WTC11 (cell line): ENCODE measurements at regions not wholly inside any gene's neighbourhood (a gene's known extent, or its start where the extent isn't known, plus 50 kb on each side); places are given as distances from the start of the nearest gene placed in this dataset.

ENCODE experiments used
- ATF6 ChIP-seq: sonication (generic); formaldehyde crosslinking; IDR thresholded peaks from 2 replicates; pipeline ENCODE4 v1.8.1; 2023; ENCODE audit warnings: mild to moderate bottlenecking, missing genetic modification reagents
- CREM ChIP-seq: sonication (generic); formaldehyde crosslinking; IDR thresholded peaks from 2 replicates; pipeline ENCODE4 v1.8.1; 2022; ENCODE audit warnings: mild to moderate bottlenecking, missing genetic modification reagents, moderate library complexity
- GRHL2 ChIP-seq: fragments of 250-450 bp; sonication (Bioruptor Pico); IDR thresholded peaks from 2 replicates; pipeline ENCODE4 v1.8.0; 2022; ENCODE audit warnings: mild to moderate bottlenecking, moderate library complexity; ENCODE audit not compliant: insufficient replicate concordance, severe bottlenecking
- HMGA2 ChIP-seq: fragments of 250-450 bp; sonication (Bioruptor Pico); IDR thresholded peaks from 2 replicates; pipeline ENCODE4 v1.4.0; 2021; ENCODE audit warnings: mild to moderate bottlenecking, moderate library complexity
- SOX15 ChIP-seq: fragments of 250-450 bp; sonication (Bioruptor Pico); IDR thresholded peaks from 2 replicates; pipeline ENCODE4 v1.9.0; 2021; ENCODE audit warnings: mild to moderate bottlenecking
- STAT6 ChIP-seq: sonication (generic); formaldehyde crosslinking; conservative IDR thresholded peaks from 2 replicates; pipeline ENCODE4 v1.8.1; 2023; ENCODE audit warnings: mild to moderate bottlenecking, low read depth, missing genetic modification reagents, moderate library complexity
- TEAD1 ChIP-seq: sonication (generic); formaldehyde crosslinking; IDR thresholded peaks from 2 replicates; pipeline ENCODE4 v1.8.0; 2022; ENCODE audit warnings: mild to moderate bottlenecking, missing genetic modification reagents
- ZBTB21 ChIP-seq: sonication (generic); formaldehyde crosslinking; IDR thresholded peaks from 2 replicates; pipeline ENCODE4 v1.8.1; 2023; ENCODE audit warnings: mild to moderate bottlenecking, missing genetic modification reagents, borderline replicate concordance
- ZNF232 ChIP-seq: sonication (generic); formaldehyde crosslinking; IDR thresholded peaks from 2 replicates; pipeline ENCODE4 v1.8.0; 2022; ENCODE audit warnings: mild to moderate bottlenecking, missing genetic modification reagents
- ZNF423 ChIP-seq: fragments of 250-450 bp; sonication (Bioruptor Pico); IDR thresholded peaks from 2 replicates; pipeline ENCODE4 v2.1.2; 2022; ENCODE audit warnings: mild to moderate bottlenecking, moderate library complexity
- TF ChIP-seq, protein P1 (sequence below): sonication (generic); formaldehyde crosslinking; IDR thresholded peaks from 2 replicates; pipeline ENCODE4 v1.8.0; 2022; ENCODE audit warnings: mild to moderate bottlenecking, missing genetic modification reagents
- TF ChIP-seq, protein P2 (sequence below): sonication (generic); formaldehyde crosslinking; IDR thresholded peaks from 2 replicates; pipeline ENCODE4 v1.8.1; 2022; ENCODE audit warnings: missing genetic modification reagents, borderline replicate concordance
- TF ChIP-seq, protein P3 (sequence below): fragments of 250-450 bp; sonication (Bioruptor Pico); IDR thresholded peaks from 2 replicates; pipeline ENCODE4 v1.9.0; 2021; ENCODE audit warnings: mild to moderate bottlenecking, borderline replicate concordance
- TF ChIP-seq, protein P4 (sequence below): sonication (generic); formaldehyde crosslinking; IDR thresholded peaks from 2 replicates; pipeline ENCODE4 v1.8.0; 2023; ENCODE audit warnings: mild to moderate bottlenecking, missing genetic modification reagents

DNA sequence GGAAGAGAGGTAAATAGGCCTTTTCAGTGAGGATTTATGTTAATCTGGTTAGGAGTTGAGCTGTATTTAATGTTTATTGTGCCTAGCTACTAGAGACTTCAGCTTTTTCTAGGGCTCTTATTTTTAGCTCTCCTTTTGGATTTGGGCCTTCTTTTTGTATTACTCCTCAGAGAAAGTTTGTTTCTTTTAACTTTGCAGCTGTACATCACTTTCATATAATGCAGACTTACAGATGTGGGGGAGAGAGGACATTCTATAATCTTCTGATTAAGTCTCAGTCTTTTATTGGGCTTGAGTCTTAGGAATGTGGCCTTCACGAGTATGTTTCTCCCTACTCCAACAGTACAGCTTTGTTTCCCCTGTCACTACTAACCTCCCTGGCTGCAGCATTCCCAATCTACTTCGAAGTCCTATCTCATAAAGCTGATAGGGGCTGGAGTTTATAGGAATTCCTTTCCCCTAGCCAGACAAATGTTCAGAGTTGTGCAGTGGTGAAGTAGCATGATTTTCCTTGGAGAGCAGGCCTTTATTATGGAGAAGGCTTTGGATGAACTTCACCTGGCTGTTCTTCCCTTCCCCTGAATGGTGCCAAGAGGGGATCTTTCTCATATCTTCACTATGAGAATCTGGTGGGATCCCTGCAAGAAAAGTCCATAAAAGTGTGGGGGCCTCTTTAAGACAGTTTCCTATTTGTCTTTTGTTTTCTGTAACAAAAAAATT, 82.2 kb upstream of the CBLB start (continued):
- no peak for TF ChIP-seq STAT6
- TF ChIP-seq, protein P1, sequence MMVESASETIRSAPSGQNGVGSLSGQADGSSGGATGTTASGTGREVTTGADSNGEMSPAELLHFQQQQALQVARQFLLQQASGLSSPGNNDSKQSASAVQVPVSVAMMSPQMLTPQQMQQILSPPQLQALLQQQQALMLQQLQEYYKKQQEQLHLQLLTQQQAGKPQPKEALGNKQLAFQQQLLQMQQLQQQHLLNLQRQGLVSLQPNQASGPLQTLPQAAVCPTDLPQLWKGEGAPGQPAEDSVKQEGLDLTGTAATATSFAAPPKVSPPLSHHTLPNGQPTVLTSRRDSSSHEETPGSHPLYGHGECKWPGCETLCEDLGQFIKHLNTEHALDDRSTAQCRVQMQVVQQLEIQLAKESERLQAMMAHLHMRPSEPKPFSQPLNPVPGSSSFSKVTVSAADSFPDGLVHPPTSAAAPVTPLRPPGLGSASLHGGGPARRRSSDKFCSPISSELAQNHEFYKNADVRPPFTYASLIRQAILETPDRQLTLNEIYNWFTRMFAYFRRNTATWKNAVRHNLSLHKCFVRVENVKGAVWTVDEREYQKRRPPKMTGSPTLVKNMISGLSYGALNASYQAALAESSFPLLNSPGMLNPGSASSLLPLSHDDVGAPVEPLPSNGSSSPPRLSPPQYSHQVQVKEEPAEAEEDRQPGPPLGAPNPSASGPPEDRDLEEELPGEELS (CRISPR knock-in tag), result no peak
- no peak for TF ChIP-seq ATF6
- TF ChIP-seq ZNF232 (CRISPR knock-in tag), result no peak
- TF ChIP-seq GRHL2 (CRISPR knock-in tag), result no peak
- no peak for TF ChIP-seq HMGA2 (CRISPR knock-in tag)
- no peak for TF ChIP-seq SOX15
- TF ChIP-seq ZNF423 (CRISPR knock-in tag), result no peak
- TF ChIP-seq, protein P2, sequence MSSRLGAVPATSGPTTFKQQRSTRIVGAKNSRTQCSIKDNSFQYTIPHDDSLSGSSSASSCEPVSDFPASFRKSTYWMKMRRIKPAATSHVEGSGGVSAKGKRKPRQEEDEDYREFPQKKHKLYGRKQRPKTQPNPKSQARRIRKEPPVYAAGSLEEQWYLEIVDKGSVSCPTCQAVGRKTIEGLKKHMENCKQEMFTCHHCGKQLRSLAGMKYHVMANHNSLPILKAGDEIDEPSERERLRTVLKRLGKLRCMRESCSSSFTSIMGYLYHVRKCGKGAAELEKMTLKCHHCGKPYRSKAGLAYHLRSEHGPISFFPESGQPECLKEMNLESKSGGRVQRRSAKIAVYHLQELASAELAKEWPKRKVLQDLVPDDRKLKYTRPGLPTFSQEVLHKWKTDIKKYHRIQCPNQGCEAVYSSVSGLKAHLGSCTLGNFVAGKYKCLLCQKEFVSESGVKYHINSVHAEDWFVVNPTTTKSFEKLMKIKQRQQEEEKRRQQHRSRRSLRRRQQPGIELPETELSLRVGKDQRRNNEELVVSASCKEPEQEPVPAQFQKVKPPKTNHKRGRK (CRISPR knock-in tag), result no peak
- TF ChIP-seq, protein P3, sequence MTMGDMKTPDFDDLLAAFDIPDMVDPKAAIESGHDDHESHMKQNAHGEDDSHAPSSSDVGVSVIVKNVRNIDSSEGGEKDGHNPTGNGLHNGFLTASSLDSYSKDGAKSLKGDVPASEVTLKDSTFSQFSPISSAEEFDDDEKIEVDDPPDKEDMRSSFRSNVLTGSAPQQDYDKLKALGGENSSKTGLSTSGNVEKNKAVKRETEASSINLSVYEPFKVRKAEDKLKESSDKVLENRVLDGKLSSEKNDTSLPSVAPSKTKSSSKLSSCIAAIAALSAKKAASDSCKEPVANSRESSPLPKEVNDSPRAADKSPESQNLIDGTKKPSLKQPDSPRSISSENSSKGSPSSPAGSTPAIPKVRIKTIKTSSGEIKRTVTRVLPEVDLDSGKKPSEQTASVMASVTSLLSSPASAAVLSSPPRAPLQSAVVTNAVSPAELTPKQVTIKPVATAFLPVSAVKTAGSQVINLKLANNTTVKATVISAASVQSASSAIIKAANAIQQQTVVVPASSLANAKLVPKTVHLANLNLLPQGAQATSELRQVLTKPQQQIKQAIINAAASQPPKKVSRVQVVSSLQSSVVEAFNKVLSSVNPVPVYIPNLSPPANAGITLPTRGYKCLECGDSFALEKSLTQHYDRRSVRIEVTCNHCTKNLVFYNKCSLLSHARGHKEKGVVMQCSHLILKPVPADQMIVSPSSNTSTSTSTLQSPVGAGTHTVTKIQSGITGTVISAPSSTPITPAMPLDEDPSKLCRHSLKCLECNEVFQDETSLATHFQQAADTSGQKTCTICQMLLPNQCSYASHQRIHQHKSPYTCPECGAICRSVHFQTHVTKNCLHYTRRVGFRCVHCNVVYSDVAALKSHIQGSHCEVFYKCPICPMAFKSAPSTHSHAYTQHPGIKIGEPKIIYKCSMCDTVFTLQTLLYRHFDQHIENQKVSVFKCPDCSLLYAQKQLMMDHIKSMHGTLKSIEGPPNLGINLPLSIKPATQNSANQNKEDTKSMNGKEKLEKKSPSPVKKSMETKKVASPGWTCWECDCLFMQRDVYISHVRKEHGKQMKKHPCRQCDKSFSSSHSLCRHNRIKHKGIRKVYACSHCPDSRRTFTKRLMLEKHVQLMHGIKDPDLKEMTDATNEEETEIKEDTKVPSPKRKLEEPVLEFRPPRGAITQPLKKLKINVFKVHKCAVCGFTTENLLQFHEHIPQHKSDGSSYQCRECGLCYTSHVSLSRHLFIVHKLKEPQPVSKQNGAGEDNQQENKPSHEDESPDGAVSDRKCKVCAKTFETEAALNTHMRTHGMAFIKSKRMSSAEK, result no peak
- TF ChIP-seq CREM (CRISPR knock-in tag), result no peak
- no peak for TF ChIP-seq ZBTB21 (CRISPR knock-in tag)
- TF ChIP-seq, protein P4, sequence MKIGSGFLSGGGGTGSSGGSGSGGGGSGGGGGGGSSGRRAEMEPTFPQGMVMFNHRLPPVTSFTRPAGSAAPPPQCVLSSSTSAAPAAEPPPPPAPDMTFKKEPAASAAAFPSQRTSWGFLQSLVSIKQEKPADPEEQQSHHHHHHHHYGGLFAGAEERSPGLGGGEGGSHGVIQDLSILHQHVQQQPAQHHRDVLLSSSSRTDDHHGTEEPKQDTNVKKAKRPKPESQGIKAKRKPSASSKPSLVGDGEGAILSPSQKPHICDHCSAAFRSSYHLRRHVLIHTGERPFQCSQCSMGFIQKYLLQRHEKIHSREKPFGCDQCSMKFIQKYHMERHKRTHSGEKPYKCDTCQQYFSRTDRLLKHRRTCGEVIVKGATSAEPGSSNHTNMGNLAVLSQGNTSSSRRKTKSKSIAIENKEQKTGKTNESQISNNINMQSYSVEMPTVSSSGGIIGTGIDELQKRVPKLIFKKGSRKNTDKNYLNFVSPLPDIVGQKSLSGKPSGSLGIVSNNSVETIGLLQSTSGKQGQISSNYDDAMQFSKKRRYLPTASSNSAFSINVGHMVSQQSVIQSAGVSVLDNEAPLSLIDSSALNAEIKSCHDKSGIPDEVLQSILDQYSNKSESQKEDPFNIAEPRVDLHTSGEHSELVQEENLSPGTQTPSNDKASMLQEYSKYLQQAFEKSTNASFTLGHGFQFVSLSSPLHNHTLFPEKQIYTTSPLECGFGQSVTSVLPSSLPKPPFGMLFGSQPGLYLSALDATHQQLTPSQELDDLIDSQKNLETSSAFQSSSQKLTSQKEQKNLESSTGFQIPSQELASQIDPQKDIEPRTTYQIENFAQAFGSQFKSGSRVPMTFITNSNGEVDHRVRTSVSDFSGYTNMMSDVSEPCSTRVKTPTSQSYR (CRISPR knock-in tag), result no peak
- TF ChIP-seq TEAD1 (CRISPR knock-in tag), result no peak
